Neural progenitor cell (in vitro differentiated cells): ENCODE measurements at regions not wholly inside any gene's neighbourhood (a gene's known extent, or its start where the extent isn't known, plus 50 kb on each side); places are given as distances from the start of the nearest gene placed in this dataset.

Source experiments
- EZH2 ChIP-seq: fragments of 200-600 bp; sonication (generic); IDR thresholded peaks from 2 replicates; pipeline ENCODE4 v1.6.1; 2017; ENCODE audit warnings: antibody characterized with exemption, mild to moderate bottlenecking, moderate library complexity
- EZH2phosphoT487 ChIP-seq: fragments of 200-600 bp; sonication (generic); IDR thresholded peaks from 2 replicates; pipeline ENCODE4 v1.6.1; 2017; ENCODE audit warnings: antibody characterized with exemption
- TF ChIP-seq, protein P1 (sequence below): fragments of 200-600 bp; sonication (generic); IDR thresholded peaks from 2 replicates; pipeline ENCODE4 v1.5.1; 2017; ENCODE audit warnings: antibody characterized with exemption, mild to moderate bottlenecking

GRCh38 chr13:59587030-59587429 is 576.7 kb downstream of the DIAPH3 start:
- TF ChIP-seq, protein P1, sequence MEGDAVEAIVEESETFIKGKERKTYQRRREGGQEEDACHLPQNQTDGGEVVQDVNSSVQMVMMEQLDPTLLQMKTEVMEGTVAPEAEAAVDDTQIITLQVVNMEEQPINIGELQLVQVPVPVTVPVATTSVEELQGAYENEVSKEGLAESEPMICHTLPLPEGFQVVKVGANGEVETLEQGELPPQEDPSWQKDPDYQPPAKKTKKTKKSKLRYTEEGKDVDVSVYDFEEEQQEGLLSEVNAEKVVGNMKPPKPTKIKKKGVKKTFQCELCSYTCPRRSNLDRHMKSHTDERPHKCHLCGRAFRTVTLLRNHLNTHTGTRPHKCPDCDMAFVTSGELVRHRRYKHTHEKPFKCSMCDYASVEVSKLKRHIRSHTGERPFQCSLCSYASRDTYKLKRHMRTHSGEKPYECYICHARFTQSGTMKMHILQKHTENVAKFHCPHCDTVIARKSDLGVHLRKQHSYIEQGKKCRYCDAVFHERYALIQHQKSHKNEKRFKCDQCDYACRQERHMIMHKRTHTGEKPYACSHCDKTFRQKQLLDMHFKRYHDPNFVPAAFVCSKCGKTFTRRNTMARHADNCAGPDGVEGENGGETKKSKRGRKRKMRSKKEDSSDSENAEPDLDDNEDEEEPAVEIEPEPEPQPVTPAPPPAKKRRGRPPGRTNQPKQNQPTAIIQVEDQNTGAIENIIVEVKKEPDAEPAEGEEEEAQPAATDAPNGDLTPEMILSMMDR: no peak
- TF ChIP-seq EZH2 (no peak), EZH2phosphoT487 (no peak)
